ENCODE measurements at regions not wholly inside any gene's neighbourhood (a gene's known extent, or its start where the extent isn't known, plus 50 kb on each side); places are given as distances from the start of the nearest gene placed in this dataset.

DNA sequence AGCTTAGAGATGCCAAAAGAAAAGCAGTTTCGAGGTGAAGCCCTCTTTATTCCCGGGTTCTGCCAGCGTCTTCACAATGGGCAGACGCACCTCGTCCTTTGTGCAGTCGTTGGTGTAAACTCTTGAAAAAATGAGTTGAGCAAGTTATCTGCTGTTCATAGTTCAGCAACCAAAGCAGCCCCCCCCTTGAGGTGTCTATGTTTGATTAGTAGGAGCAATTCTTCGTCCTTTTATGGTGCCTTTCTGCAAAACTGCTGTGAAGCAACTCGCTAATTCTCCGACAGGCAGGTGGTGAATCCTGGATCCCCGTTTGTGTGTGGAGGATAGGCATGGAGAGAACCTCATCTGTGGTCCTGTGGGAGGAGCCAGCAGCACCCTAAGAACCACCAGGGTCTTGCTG is 234.5 kb downstream of the GLRX3 start:
- peaks cover 8% of the 10 kb centered on the region for H3K27me3 Mint-ChIP-seq (ENCODE audit: insufficient read depth, low read depth, poor library complexity)
- H2AFZ ChIP-seq = no peak overlapping the region
- ATAC-seq (no peak), DNase-seq (ENCODE audit: low spot score) (no peak)
- H3K4me3 Mint-ChIP-seq = no peak overlapping the region
- H3K4me1 Mint-ChIP-seq = no peaks in the 10 kb centered on the region
- no peaks in the 10 kb centered on the region for H4K20me1 ChIP-seq (replicated peaks; ENCODE audit: insufficient read depth)
- H3K79me2 ChIP-seq (replicated peaks; ENCODE audit: insufficient read depth) = no peaks in the 10 kb centered on the region
- peaks cover 99% of the 10 kb centered on the region for H3K9me3 Mint-ChIP-seq
- no peaks in the 10 kb centered on the region for H3K9me2 ChIP-seq (ENCODE audit: insufficient read depth)
- H3K4me3 ChIP-seq = no peak overlapping the region
- TF ChIP-seq, protein P1, sequence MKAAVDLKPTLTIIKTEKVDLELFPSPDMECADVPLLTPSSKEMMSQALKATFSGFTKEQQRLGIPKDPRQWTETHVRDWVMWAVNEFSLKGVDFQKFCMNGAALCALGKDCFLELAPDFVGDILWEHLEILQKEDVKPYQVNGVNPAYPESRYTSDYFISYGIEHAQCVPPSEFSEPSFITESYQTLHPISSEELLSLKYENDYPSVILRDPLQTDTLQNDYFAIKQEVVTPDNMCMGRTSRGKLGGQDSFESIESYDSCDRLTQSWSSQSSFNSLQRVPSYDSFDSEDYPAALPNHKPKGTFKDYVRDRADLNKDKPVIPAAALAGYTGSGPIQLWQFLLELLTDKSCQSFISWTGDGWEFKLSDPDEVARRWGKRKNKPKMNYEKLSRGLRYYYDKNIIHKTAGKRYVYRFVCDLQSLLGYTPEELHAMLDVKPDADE (IDR thresholded peaks at IDR 0.05) = no peak
- no peak for TF ChIP-seq ZNF114 (CRISPR knock-in tag; IDR thresholded peaks at IDR 0.05)
- no peak for TF ChIP-seq NANOG (IDR thresholded peaks at IDR 0.05; ENCODE audit: borderline replicate concordance)
- TF ChIP-seq, protein P2, sequence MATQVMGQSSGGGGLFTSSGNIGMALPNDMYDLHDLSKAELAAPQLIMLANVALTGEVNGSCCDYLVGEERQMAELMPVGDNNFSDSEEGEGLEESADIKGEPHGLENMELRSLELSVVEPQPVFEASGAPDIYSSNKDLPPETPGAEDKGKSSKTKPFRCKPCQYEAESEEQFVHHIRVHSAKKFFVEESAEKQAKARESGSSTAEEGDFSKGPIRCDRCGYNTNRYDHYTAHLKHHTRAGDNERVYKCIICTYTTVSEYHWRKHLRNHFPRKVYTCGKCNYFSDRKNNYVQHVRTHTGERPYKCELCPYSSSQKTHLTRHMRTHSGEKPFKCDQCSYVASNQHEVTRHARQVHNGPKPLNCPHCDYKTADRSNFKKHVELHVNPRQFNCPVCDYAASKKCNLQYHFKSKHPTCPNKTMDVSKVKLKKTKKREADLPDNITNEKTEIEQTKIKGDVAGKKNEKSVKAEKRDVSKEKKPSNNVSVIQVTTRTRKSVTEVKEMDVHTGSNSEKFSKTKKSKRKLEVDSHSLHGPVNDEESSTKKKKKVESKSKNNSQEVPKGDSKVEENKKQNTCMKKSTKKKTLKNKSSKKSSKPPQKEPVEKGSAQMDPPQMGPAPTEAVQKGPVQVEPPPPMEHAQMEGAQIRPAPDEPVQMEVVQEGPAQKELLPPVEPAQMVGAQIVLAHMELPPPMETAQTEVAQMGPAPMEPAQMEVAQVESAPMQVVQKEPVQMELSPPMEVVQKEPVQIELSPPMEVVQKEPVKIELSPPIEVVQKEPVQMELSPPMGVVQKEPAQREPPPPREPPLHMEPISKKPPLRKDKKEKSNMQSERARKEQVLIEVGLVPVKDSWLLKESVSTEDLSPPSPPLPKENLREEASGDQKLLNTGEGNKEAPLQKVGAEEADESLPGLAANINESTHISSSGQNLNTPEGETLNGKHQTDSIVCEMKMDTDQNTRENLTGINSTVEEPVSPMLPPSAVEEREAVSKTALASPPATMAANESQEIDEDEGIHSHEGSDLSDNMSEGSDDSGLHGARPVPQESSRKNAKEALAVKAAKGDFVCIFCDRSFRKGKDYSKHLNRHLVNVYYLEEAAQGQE (IDR thresholded peaks at IDR 0.05; ENCODE audit: unreplicated experiment) = no peak
- TF ChIP-seq JUNB (IDR thresholded peaks at IDR 0.05; ENCODE audit: unreplicated experiment) = no peak
- no peak for TF ChIP-seq POLR2AphosphoS5 (IDR thresholded peaks at IDR 0.05; ENCODE audit: low read depth)
- TF ChIP-seq, protein P3, sequence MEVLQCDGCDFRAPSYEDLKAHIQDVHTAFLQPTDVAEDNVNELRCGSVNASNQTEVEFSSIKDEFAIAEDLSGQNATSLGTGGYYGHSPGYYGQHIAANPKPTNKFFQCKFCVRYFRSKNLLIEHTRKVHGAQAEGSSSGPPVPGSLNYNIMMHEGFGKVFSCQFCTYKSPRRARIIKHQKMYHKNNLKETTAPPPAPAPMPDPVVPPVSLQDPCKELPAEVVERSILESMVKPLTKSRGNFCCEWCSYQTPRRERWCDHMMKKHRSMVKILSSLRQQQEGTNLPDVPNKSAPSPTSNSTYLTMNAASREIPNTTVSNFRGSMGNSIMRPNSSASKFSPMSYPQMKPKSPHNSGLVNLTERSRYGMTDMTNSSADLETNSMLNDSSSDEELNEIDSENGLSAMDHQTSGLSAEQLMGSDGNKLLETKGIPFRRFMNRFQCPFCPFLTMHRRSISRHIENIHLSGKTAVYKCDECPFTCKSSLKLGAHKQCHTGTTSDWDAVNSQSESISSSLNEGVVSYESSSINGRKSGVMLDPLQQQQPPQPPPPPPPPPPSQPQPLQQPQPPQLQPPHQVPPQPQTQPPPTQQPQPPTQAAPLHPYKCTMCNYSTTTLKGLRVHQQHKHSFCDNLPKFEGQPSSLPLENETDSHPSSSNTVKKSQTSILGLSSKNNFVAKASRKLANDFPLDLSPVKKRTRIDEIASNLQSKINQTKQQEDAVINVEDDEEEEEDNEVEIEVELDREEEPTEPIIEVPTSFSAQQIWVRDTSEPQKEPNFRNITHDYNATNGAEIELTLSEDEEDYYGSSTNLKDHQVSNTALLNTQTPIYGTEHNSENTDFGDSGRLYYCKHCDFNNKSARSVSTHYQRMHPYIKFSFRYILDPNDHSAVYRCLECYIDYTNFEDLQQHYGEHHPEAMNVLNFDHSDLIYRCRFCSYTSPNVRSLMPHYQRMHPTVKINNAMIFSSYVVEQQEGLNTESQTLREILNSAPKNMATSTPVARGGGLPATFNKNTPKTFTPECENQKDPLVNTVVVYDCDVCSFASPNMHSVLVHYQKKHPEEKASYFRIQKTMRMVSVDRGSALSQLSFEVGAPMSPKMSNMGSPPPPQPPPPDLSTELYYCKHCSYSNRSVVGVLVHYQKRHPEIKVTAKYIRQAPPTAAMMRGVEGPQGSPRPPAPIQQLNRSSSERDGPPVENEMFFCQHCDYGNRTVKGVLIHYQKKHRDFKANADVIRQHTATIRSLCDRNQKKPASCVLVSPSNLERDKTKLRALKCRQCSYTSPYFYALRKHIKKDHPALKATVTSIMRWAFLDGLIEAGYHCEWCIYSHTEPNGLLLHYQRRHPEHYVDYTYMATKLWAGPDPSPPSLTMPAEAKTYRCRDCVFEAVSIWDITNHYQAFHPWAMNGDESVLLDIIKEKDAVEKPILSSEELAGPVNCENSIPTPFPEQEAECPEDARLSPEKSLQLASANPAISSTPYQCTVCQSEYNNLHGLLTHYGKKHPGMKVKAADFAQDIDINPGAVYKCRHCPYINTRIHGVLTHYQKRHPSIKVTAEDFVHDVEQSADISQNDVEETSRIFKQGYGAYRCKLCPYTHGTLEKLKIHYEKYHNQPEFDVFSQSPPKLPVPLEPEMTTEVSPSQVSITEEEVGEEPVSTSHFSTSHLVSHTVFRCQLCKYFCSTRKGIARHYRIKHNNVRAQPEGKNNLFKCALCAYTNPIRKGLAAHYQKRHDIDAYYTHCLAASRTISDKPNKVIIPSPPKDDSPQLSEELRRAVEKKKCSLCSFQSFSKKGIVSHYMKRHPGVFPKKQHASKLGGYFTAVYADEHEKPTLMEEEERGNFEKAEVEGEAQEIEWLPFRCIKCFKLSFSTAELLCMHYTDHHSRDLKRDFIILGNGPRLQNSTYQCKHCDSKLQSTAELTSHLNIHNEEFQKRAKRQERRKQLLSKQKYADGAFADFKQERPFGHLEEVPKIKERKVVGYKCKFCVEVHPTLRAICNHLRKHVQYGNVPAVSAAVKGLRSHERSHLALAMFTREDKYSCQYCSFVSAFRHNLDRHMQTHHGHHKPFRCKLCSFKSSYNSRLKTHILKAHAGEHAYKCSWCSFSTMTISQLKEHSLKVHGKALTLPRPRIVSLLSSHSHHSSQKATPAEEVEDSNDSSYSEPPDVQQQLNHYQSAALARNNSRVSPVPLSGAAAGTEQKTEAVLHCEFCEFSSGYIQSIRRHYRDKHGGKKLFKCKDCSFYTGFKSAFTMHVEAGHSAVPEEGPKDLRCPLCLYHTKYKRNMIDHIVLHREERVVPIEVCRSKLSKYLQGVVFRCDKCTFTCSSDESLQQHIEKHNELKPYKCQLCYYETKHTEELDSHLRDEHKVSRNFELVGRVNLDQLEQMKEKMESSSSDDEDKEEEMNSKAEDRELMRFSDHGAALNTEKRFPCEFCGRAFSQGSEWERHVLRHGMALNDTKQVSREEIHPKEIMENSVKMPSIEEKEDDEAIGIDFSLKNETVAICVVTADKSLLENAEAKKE (CRISPR knock-in tag; IDR thresholded peaks at IDR 0.05) = no peak
- TF ChIP-seq CREB1 (CRISPR knock-in tag; IDR thresholded peaks at IDR 0.05; ENCODE audit: low read depth) = no peak
- no peak for TF ChIP-seq STAT1 (IDR thresholded peaks at IDR 0.05; ENCODE audit: unreplicated experiment)
- TF ChIP-seq, protein P4, sequence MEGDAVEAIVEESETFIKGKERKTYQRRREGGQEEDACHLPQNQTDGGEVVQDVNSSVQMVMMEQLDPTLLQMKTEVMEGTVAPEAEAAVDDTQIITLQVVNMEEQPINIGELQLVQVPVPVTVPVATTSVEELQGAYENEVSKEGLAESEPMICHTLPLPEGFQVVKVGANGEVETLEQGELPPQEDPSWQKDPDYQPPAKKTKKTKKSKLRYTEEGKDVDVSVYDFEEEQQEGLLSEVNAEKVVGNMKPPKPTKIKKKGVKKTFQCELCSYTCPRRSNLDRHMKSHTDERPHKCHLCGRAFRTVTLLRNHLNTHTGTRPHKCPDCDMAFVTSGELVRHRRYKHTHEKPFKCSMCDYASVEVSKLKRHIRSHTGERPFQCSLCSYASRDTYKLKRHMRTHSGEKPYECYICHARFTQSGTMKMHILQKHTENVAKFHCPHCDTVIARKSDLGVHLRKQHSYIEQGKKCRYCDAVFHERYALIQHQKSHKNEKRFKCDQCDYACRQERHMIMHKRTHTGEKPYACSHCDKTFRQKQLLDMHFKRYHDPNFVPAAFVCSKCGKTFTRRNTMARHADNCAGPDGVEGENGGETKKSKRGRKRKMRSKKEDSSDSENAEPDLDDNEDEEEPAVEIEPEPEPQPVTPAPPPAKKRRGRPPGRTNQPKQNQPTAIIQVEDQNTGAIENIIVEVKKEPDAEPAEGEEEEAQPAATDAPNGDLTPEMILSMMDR (conservative IDR thresholded peaks at IDR 0.05; ENCODE audit: low read depth in 2 of 2) = no peak
- TF ChIP-seq EZH2phosphoT487 (IDR thresholded peaks at IDR 0.05; ENCODE audit: unreplicated experiment) = no peak
- no peak overlapping the region for H3K27ac ChIP-seq (ENCODE audit: low read depth)
- H3K4me2 ChIP-seq = no peak overlapping the region
- H3K36me3 Mint-ChIP-seq (ENCODE audit: low read depth) = peaks cover 46% of the 10 kb centered on the region
- H3K36me3 ChIP-seq (ENCODE audit: insufficient read depth) = no peaks in the 10 kb centered on the region; the same call in 1 of the 2 replicates
- H3F3A ChIP-seq (replicated peaks; ENCODE audit: low read depth) = no peaks in the 10 kb centered on the region
- no peaks in the 10 kb centered on the region for H3K27me3 ChIP-seq (ENCODE audit: insufficient read depth)
- H3K4me1 ChIP-seq (ENCODE audit: insufficient read depth) = no peaks in the 10 kb centered on the region
- H3K27ac Mint-ChIP-seq = no peak overlapping the region

Measured in GM23338 (cell line).